HepG2 (cell line): ENCODE measurements at regions not wholly inside any gene's neighbourhood (a gene's known extent, or its start where the extent isn't known, plus 50 kb on each side); places are given as distances from the start of the nearest gene placed in this dataset.

Experiments
- KLF13 ChIP-seq: sonication (generic); formaldehyde crosslinking; IDR thresholded peaks from 2 replicates; pipeline ENCODE4 v1.4.0; 2020; ENCODE audit warnings: mild to moderate bottlenecking, missing genetic modification reagents
- MIXL1 ChIP-seq: IDR thresholded peaks from 2 replicates; pipeline ENCODE4 v1.6.1; 2016
- ZFX ChIP-seq: sonication (generic); formaldehyde crosslinking; IDR thresholded peaks from 2 replicates; pipeline ENCODE4 v1.4.0; 2020; ENCODE audit warnings: mild to moderate bottlenecking, low read depth, missing genetic modification reagents, moderate library complexity
- ZNF510 ChIP-seq: sonication (generic); formaldehyde crosslinking; IDR thresholded peaks from 2 replicates; pipeline ENCODE4 v1.4.0; 2020; ENCODE audit warnings: low read depth, mild to moderate bottlenecking, missing genetic modification reagents
- ZNF589 ChIP-seq: sonication (generic); formaldehyde crosslinking; conservative IDR thresholded peaks from 2 replicates; pipeline ENCODE4 v1.8.0; 2022; ENCODE audit warnings: mild to moderate bottlenecking, moderate library complexity, missing genetic modification reagents
- ZNF660 ChIP-seq: sonication (generic); formaldehyde crosslinking; IDR thresholded peaks from 2 replicates; pipeline ENCODE4 v1.5.1; 2020; ENCODE audit warnings: mild to moderate bottlenecking, low read depth, missing genetic modification reagents, borderline replicate concordance
- TF ChIP-seq, protein P1 (sequence below): sonication (generic); formaldehyde crosslinking; IDR thresholded peaks from 2 replicates; pipeline ENCODE4 v1.5.1; 2020; ENCODE audit warnings: missing genetic modification reagents, mild to moderate bottlenecking, borderline replicate concordance
- TF ChIP-seq, protein P2 (sequence below): sonication (generic); formaldehyde crosslinking; IDR thresholded peaks from 2 replicates; pipeline ENCODE4 v1.5.0; 2020; ENCODE audit warnings: mild to moderate bottlenecking, missing genetic modification reagents, moderate library complexity

DNA sequence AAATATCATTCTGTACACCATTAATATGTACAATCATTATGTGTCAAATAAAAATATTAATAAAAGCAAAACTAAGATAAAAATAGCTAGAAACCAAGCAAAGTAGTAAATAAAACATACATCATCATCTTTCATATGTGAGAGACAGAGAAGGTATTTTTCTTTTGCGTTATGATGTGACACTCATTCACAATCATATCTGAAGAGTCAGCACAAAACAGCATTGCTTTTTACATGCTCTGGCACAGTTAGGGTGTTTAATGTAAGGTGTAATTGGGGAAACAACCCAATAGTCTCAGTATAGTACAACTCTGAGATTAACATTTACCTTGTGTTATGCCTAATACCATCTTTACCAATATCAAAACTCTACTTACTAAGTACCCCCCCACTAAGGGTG lies 376.6 kb downstream of the TMA16 start:
- TF ChIP-seq MIXL1 (CRISPR knock-in tag) = no peak
- no peak for TF ChIP-seq KLF13
- no peak for TF ChIP-seq ZNF589 (CRISPR knock-in tag)
- TF ChIP-seq, protein P1, sequence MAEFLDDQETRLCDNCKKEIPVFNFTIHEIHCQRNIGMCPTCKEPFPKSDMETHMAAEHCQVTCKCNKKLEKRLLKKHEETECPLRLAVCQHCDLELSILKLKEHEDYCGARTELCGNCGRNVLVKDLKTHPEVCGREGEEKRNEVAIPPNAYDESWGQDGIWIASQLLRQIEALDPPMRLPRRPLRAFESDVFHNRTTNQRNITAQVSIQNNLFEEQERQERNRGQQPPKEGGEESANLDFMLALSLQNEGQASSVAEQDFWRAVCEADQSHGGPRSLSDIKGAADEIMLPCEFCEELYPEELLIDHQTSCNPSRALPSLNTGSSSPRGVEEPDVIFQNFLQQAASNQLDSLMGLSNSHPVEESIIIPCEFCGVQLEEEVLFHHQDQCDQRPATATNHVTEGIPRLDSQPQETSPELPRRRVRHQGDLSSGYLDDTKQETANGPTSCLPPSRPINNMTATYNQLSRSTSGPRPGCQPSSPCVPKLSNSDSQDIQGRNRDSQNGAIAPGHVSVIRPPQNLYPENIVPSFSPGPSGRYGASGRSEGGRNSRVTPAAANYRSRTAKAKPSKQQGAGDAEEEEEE = no peak
- no peak for TF ChIP-seq ZNF510 (CRISPR knock-in tag)
- TF ChIP-seq, protein P2, sequence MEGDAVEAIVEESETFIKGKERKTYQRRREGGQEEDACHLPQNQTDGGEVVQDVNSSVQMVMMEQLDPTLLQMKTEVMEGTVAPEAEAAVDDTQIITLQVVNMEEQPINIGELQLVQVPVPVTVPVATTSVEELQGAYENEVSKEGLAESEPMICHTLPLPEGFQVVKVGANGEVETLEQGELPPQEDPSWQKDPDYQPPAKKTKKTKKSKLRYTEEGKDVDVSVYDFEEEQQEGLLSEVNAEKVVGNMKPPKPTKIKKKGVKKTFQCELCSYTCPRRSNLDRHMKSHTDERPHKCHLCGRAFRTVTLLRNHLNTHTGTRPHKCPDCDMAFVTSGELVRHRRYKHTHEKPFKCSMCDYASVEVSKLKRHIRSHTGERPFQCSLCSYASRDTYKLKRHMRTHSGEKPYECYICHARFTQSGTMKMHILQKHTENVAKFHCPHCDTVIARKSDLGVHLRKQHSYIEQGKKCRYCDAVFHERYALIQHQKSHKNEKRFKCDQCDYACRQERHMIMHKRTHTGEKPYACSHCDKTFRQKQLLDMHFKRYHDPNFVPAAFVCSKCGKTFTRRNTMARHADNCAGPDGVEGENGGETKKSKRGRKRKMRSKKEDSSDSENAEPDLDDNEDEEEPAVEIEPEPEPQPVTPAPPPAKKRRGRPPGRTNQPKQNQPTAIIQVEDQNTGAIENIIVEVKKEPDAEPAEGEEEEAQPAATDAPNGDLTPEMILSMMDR (CRISPR knock-in tag) = no peak
- TF ChIP-seq ZFX = no peak
- no peak for TF ChIP-seq ZNF660
